ENCODE measurements at regions not wholly inside any gene's neighbourhood (a gene's known extent, or its start where the extent isn't known, plus 50 kb on each side); places are given as distances from the start of the nearest gene placed in this dataset.

DNA sequence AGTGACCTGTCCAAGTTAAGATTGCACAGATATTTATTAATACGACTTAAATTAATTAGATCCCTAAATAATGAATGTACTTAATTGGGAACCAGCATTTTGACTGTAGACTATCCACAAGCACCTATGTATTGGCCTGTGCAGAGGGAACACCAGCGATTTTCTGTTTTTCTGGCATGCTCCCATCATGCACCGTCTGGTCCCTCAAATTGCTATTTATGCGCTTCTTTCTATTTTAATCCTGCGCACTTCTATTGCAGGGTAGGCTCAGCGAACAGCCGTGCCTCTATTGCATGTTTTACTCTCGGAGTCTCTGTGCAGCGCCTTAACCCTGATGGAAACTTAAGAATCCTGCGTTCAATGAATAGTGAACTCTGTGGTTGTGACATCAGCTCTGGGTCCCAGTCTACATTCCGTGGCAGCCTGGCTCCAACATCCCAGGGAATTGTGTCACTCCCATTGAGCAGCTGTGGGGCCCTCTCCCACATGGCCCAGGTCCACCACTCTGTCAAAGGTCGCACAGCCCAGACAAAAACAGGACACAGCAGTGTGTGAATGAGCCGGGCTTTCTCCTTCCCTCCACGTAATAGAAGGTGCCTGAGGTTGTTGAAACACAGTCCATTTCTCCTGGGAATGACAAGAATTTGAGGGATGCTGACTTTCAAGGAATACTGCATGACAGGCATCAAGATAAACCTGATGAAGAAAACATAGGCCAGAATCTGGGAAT lies 239.7 kb upstream of the KLF6 start:
- no peak overlapping the region for H3K4me3 ChIP-seq (replicated peaks; ENCODE audit: insufficient read depth, low read length)

GRCh38 chr10:4024027-4024426 lies 239.0 kb upstream of the KLF6 start:
- Histone ChIP-seq H3K27me3 (ENCODE audit: insufficient read depth, poor library complexity, severe bottlenecking) (no peaks in the 10 kb centered on the region), H3K4me3 (replicated peaks; ENCODE audit: insufficient read depth, low read length) (no peak overlapping the region), H3K27ac (replicated peaks) (no peak overlapping the region)
- no peak for DNase-seq (ENCODE audit: low read depth in 1 of 2, low spot score in 1 of 2)
- TF ChIP-seq REST (IDR thresholded peaks at IDR 0.05; ENCODE audit: insufficient replicate concordance, low read depth) (no peak), SPI1 (IDR thresholded peaks at IDR 0.05; ENCODE audit: borderline replicate concordance, low read depth) (no peak), POLR2AphosphoS5 (IDR thresholded peaks at IDR 0.05; ENCODE audit: low read depth) (no peak), GABPA (IDR thresholded peaks at IDR 0.05; ENCODE audit: low read depth) (no peak)
- TF ChIP-seq, protein P1, sequence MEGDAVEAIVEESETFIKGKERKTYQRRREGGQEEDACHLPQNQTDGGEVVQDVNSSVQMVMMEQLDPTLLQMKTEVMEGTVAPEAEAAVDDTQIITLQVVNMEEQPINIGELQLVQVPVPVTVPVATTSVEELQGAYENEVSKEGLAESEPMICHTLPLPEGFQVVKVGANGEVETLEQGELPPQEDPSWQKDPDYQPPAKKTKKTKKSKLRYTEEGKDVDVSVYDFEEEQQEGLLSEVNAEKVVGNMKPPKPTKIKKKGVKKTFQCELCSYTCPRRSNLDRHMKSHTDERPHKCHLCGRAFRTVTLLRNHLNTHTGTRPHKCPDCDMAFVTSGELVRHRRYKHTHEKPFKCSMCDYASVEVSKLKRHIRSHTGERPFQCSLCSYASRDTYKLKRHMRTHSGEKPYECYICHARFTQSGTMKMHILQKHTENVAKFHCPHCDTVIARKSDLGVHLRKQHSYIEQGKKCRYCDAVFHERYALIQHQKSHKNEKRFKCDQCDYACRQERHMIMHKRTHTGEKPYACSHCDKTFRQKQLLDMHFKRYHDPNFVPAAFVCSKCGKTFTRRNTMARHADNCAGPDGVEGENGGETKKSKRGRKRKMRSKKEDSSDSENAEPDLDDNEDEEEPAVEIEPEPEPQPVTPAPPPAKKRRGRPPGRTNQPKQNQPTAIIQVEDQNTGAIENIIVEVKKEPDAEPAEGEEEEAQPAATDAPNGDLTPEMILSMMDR (IDR thresholded peaks at IDR 0.05; ENCODE audit: insufficient read depth, low read length) = no peak

More for the DNA sequence above, 239.7 kb upstream of the KLF6 start:
- TF ChIP-seq, protein P1 (IDR thresholded peaks at IDR 0.05; ENCODE audit: insufficient read depth, low read length) = no peak
- no peak for TF ChIP-seq REST (IDR thresholded peaks at IDR 0.05; ENCODE audit: insufficient replicate concordance, low read depth)
- no peak for TF ChIP-seq GABPA (IDR thresholded peaks at IDR 0.05; ENCODE audit: low read depth)
- TF ChIP-seq SPI1 (IDR thresholded peaks at IDR 0.05; ENCODE audit: borderline replicate concordance, low read depth) = no peak
- no peak for TF ChIP-seq POLR2AphosphoS5 (IDR thresholded peaks at IDR 0.05; ENCODE audit: low read depth)
- no peak for DNase-seq (ENCODE audit: low read depth in 1 of 2, low spot score in 1 of 2)
- H3K27me3 ChIP-seq (ENCODE audit: insufficient read depth, poor library complexity, severe bottlenecking) = no peaks in the 10 kb centered on the region
- H3K27ac ChIP-seq (replicated peaks) = no peak overlapping the region

DNA sequence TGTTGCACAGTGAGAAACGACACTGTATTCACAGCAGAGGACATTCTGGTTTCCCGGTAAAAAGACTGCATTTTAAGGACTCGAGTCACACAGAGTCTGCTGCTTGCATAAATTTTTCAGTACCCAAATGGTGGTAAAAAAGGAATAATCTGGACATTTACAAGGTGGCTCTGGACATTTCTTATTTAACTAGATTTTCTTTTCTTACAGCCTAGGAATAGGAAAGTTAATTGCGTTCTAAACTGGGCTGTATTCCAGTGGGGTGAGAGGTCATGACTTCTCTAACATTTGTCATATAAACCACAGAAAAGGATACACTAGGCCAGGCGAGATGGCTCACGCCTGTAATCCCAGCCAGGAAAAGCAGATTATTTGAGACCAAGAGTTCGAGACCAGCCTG lies 237.5 kb upstream of the KLF6 start:
- DNase-seq (ENCODE audit: low read depth in 1 of 2, low spot score in 1 of 2) = no peak
- TF ChIP-seq GABPA (IDR thresholded peaks at IDR 0.05; ENCODE audit: low read depth) = no peak
- no peak for TF ChIP-seq REST (IDR thresholded peaks at IDR 0.05; ENCODE audit: insufficient replicate concordance, low read depth)
- TF ChIP-seq SPI1 (IDR thresholded peaks at IDR 0.05; ENCODE audit: borderline replicate concordance, low read depth) = no peak
- TF ChIP-seq POLR2AphosphoS5 (IDR thresholded peaks at IDR 0.05; ENCODE audit: low read depth) = no peak
- TF ChIP-seq, protein P1 (IDR thresholded peaks at IDR 0.05; ENCODE audit: insufficient read depth, low read length) = no peak
- no peak overlapping the region for H3K27ac ChIP-seq (replicated peaks)
- no peak overlapping the region for H3K4me3 ChIP-seq (replicated peaks; ENCODE audit: insufficient read depth, low read length)
- H3K27me3 ChIP-seq (ENCODE audit: insufficient read depth, poor library complexity, severe bottlenecking) = no peaks in the 10 kb centered on the region
